ENCODE measurements at regions not wholly inside any gene's neighbourhood (a gene's known extent, or its start where the extent isn't known, plus 50 kb on each side); places are given as distances from the start of the nearest gene placed in this dataset.

GRCh38 chr20:23174821-23175220 lies 88.7 kb upstream of the CD93 start:
- Histone ChIP-seq H3K27me3 (ENCODE audit: control insufficient read depth, insufficient read depth, low read length) (peaks cover 2% of the 10 kb centered on the region; the same call in 1 of the 2 replicates), H3K4me3 (ENCODE audit: insufficient read depth, low read depth, low read length) (no peak overlapping the region), H2BK20ac (ENCODE audit: low read depth, low read length) (no peak overlapping the region), H2BK120ac (ENCODE audit: low read depth, low read length) (no peak overlapping the region), H3K4ac (ENCODE audit: low read depth, low read length) (no peak overlapping the region), H2BK5ac (ENCODE audit: low read depth, low read length, poor library complexity, severe bottlenecking) (no peak overlapping the region), H2AFZ (replicated peaks; ENCODE audit: low read length, poor library complexity) (no peak overlapping the region), H3K56ac (ENCODE audit: extremely low read depth, insufficient read depth, low read length) (no peak overlapping the region), H3K4me1 (ENCODE audit: control insufficient read depth, insufficient read depth, low read length) (no peaks in the 10 kb centered on the region), H2AK5ac (ENCODE audit: low read depth, low read length) (no peak overlapping the region), H4K5ac (ENCODE audit: low read depth, low read length) (no peak overlapping the region), H2BK15ac (ENCODE audit: low read depth, low read length) (no peak overlapping the region), H4K8ac (ENCODE audit: low read depth in 2 of 2, low read length in 2 of 2) (no peak overlapping the region), H4K20me1 (ENCODE audit: insufficient read depth, low read length) (no peaks in the 10 kb centered on the region), H3K9me3 (ENCODE audit: control insufficient read depth, insufficient read depth, low read length) (no peaks in the 10 kb centered on the region), H3K36me3 (ENCODE audit: control insufficient read depth, insufficient read depth, low read length) (no peaks in the 10 kb centered on the region), H3K9ac (ENCODE audit: low read depth, low read length) (no peak overlapping the region), H3K14ac (replicated peaks; ENCODE audit: low read depth, low read length) (no peak overlapping the region), H3K4me2 (ENCODE audit: low read depth, low read length) (no peak overlapping the region), H3K9me1 (ENCODE audit: insufficient read depth, low read length) (no peaks in the 10 kb centered on the region), H3K18ac (ENCODE audit: low read depth, low read length) (no peak overlapping the region), H2AK9ac (replicated peaks; ENCODE audit: low read depth, low read length, poor library complexity) (no peak overlapping the region), H3K27ac (ENCODE audit: insufficient read depth, low read length) (no peak overlapping the region), H4K91ac (ENCODE audit: insufficient read depth, low read depth, low read length) (no peak overlapping the region), H3K23ac (ENCODE audit: low read depth, low read length) (no peak overlapping the region), H3K79me1 (ENCODE audit: low read depth in 1 of 2, low read length in 2 of 2) (no peaks in the 10 kb centered on the region)
- TF ChIP-seq CEBPB (IDR thresholded peaks at IDR 0.05; ENCODE audit: low read depth, low read length) = no peak
- no CpG with 5 or more reads among the region's 3 CpGs for WGBS, 2 experiments (ENCODE audit: extremely low coverage in 2 of 2, insufficient read length in 1 of 2)
- CTCF ChIA-PET = no interaction called here
- BruUV-seq (replicated peaks) = no TSS peak
- intact Hi-C loops (cut with micrococcal nuclease) (no loop called here), dilution Hi-C loops (cut with HindIII; ENCODE audit: low sequenced_read_pairs, unreplicated experiment) (no loop called here), in situ Hi-C loops (cut with MboI; ENCODE audit: low sequenced_read_pairs) (loop anchor here (25.0 kb wide), 1 partner anchor 88 kb away; the partner anchor contains the start of gene CD93)
- POLR2A ChIA-PET (ENCODE audit: unreplicated experiment) = no interaction called here
- ATAC-seq (ENCODE audit: low read depth) = no peak
- DNase-seq = no peak
